Mesendoderm (in vitro differentiated cells): ENCODE measurements at regions not wholly inside any gene's neighbourhood (a gene's known extent, or its start where the extent isn't known, plus 50 kb on each side); places are given as distances from the start of the nearest gene placed in this dataset.
A peak's percentile ranks its signal among the peaks of the same experiment; 100 is the strongest.

ENCODE experiments used
- DNase-seq: peaks from one replicate; pipeline ENCODE4 v3.0.0; 2013
- H2AK5ac ChIP-seq: 2 replicates; pipeline ENCODE4 v1.6.1; 2013; ENCODE audit warnings: low read length, inconsistent platforms
- H2BK120ac ChIP-seq: 2 replicates; pipeline ENCODE4 v1.6.1; 2013; ENCODE audit warnings: low read depth, mild to moderate bottlenecking, low read length, moderate library complexity, mixed read lengths
- H2BK15ac ChIP-seq: replicated peaks from 2 replicates; pipeline ENCODE4 v1.6.1; 2013; ENCODE audit warnings: low read depth, mild to moderate bottlenecking, moderate library complexity
- H2BK5ac ChIP-seq: 2 replicates; pipeline ENCODE4 v1.6.1; 2013; ENCODE audit warnings: low read length, inconsistent platforms
- H3K18ac ChIP-seq: 2 replicates; pipeline ENCODE4 v1.6.1; 2013; ENCODE audit warnings: mild to moderate bottlenecking, low read length, mixed read lengths
- H3K23ac ChIP-seq: one replicate; pipeline ENCODE4 v1.6.1; 2013; ENCODE audit warnings: low read length
- H3K27ac ChIP-seq: 2 replicates; pipeline ENCODE4 v1.5.1; 2013; ENCODE audit warnings: low read depth, mild to moderate bottlenecking, inconsistent platforms, low read length, moderate library complexity
- H3K27me3 ChIP-seq: 2 replicates; pipeline ENCODE4 v1.6.1; 2013; ENCODE audit warnings: low read length, control low read depth, mild to moderate bottlenecking, inconsistent platforms; ENCODE audit not compliant: insufficient read depth, poor library complexity
- H3K36me3 ChIP-seq: 2 replicates; pipeline ENCODE4 v1.6.1; 2013; ENCODE audit warnings: low read length, inconsistent platforms; ENCODE audit not compliant: control insufficient read depth, insufficient read depth
- H3K4ac ChIP-seq: one replicate; pipeline ENCODE4 v1.6.1; 2013; ENCODE audit warnings: low read depth, mild to moderate bottlenecking, low read length, moderate library complexity
- H3K4me1 ChIP-seq: 2 replicates; pipeline ENCODE4 v1.6.1; 2013; ENCODE audit warnings: low read depth, low read length, inconsistent platforms; ENCODE audit not compliant: control insufficient read depth
- H3K4me2 ChIP-seq: 2 replicates; pipeline ENCODE4 v1.6.1; 2013; ENCODE audit warnings: low read length
- H3K4me3 ChIP-seq: 2 replicates; pipeline ENCODE4 v1.5.1; 2013; ENCODE audit warnings: mild to moderate bottlenecking, low read length
- H3K56ac ChIP-seq: one replicate; pipeline ENCODE4 v1.6.1; 2013; ENCODE audit warnings: low read length
- H3K79me1 ChIP-seq: 2 replicates; pipeline ENCODE4 v1.6.1; 2013; ENCODE audit warnings: low read length, inconsistent platforms
- H3K79me2 ChIP-seq: 2 replicates; pipeline ENCODE4 v1.6.1; 2013; ENCODE audit warnings: mild to moderate bottlenecking, low read length; ENCODE audit not compliant: control insufficient read depth, insufficient read depth
- H3K9ac ChIP-seq: 2 replicates; pipeline ENCODE4 v1.6.1; 2013; ENCODE audit warnings: low read length, inconsistent platforms
- H4K5ac ChIP-seq: one replicate; pipeline ENCODE4 v1.6.1; 2013; ENCODE audit warnings: low read length
- H4K8ac ChIP-seq: one replicate; pipeline ENCODE4 v1.6.1; 2013; ENCODE audit warnings: low read depth, mild to moderate bottlenecking, control low read depth, low read length, moderate library complexity
- WGBS: extraction: QIAGEN DNeasy Blood & Tissue Kit; methylation state at CpG from one replicate; pipeline ENCODE4 v1.1.7; 2013; ENCODE audit warnings: low lambda C conversion rate, missing lambda C conversion rate; ENCODE audit not compliant: insufficient coverage; ENCODE audit errors: extremely low coverage; 5-methylcytosine and 5-hydroxymethylcytosine counted together

DNA sequence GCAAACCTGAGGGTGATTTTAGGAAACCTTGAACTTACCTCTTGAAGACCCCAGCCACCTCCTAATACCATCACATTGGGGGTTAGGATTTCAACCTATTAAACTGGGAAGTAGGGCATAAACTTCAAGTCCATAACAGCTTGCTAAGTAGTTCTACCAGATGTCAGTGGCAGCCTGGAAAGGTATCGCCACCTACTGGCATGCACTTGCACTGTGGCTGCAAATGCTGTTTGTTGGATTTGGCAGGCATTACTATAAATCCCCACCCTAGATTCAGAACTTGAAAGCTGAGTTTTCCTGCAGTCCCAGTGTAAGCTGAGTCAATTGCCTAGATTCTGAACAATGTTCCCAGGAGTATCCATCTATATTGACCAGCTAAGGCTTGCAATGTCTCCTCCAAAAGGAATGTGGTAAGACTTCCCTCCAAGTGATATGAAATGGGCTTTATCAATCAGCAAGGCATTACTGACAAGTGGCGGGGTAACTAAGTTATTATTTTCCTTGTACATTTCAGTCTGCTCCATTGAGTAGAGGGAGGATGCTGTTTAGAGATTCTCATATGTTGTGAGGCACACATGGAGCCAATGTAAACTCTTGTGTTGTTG is 474.5 kb downstream of the PTPRC start:
- no peak overlapping the region for H3K18ac ChIP-seq
- H3K4me1 ChIP-seq = no peaks in the 10 kb centered on the region
- no peaks in the 10 kb centered on the region for H3K36me3 ChIP-seq
- H3K4me2 ChIP-seq = no peak overlapping the region
- no peak overlapping the region for H3K23ac ChIP-seq
- no peaks in the 10 kb centered on the region for H3K79me1 ChIP-seq
- no peak overlapping the region for H3K9ac ChIP-seq
- H3K56ac ChIP-seq = no peak overlapping the region
- H3K27ac ChIP-seq = no peak overlapping the region
- no peak overlapping the region for H3K4me3 ChIP-seq
- no peak overlapping the region for H2BK5ac ChIP-seq
- no peak overlapping the region for H3K4ac ChIP-seq
- peak; percentile 71 for DNase-seq
- H2BK15ac ChIP-seq = no peak overlapping the region
- H2BK120ac ChIP-seq = no peak overlapping the region
- no peaks in the 10 kb centered on the region for H3K27me3 ChIP-seq
- no peak overlapping the region for H2AK5ac ChIP-seq
- H3K79me2 ChIP-seq = no peaks in the 10 kb centered on the region
- WGBS = no CpG with 5 or more reads among the region's 2 CpGs
- H4K5ac ChIP-seq = no peak overlapping the region
- no peak overlapping the region for H4K8ac ChIP-seq

DNA sequence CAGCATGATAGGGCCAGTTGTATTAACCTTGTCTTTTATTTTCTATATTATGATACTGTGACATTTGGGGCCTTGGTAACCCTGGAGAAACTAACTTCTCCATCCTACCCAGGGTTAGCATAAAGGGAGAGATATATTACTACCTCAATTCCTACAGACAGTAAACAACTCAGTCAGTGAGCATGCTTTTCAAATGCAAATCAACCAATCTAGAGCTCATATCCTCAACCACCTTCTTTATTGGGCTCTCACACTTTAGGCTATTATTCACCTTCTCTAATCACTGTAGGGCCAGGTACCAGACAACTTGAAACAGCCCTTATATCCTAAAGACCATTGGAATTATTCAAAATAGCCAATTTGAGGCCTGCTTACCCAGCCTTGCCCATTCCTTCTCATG is 477.6 kb downstream of the PTPRC start:
- no peak overlapping the region for H4K5ac ChIP-seq
- no peak overlapping the region for H3K4me2 ChIP-seq
- H4K8ac ChIP-seq = no peak overlapping the region
- H3K18ac ChIP-seq = no peak overlapping the region
- H3K4ac ChIP-seq = no peak overlapping the region
- H2BK5ac ChIP-seq = no peak overlapping the region
- no peaks in the 10 kb centered on the region for H3K27me3 ChIP-seq
- H3K9ac ChIP-seq = no peak overlapping the region
- no peaks in the 10 kb centered on the region for H3K79me2 ChIP-seq
- H3K4me1 ChIP-seq = no peaks in the 10 kb centered on the region
- DNase-seq = no peak
- H2BK15ac ChIP-seq = no peak overlapping the region
- no peak overlapping the region for H3K4me3 ChIP-seq
- no peak overlapping the region for H2BK120ac ChIP-seq
- H2AK5ac ChIP-seq = no peak overlapping the region
- H3K23ac ChIP-seq = no peak overlapping the region
- H3K27ac ChIP-seq = no peak overlapping the region
- no peaks in the 10 kb centered on the region for H3K79me1 ChIP-seq
- H3K56ac ChIP-seq = no peak overlapping the region
- no peaks in the 10 kb centered on the region for H3K36me3 ChIP-seq

GRCh38 chr1:199121047-199121446 is 482.2 kb downstream of the PTPRC start:
- H3K4ac ChIP-seq = no peak overlapping the region
- H3K9ac ChIP-seq = no peak overlapping the region
- H3K23ac ChIP-seq = no peak overlapping the region
- no peak overlapping the region for H4K8ac ChIP-seq
- H3K27ac ChIP-seq = no peak overlapping the region
- no peak for DNase-seq
- H3K79me1 ChIP-seq = no peaks in the 10 kb centered on the region
- H3K79me2 ChIP-seq = no peaks in the 10 kb centered on the region
- H3K56ac ChIP-seq = no peak overlapping the region
- no peak overlapping the region for H3K18ac ChIP-seq
- H2BK15ac ChIP-seq = no peak overlapping the region
- H3K4me1 ChIP-seq = no peaks in the 10 kb centered on the region
- no peak overlapping the region for H2AK5ac ChIP-seq
- H3K4me2 ChIP-seq = no peak overlapping the region
- H2BK120ac ChIP-seq = no peak overlapping the region
- H4K5ac ChIP-seq = no peak overlapping the region
- H2BK5ac ChIP-seq = no peak overlapping the region
- H3K27me3 ChIP-seq = no peaks in the 10 kb centered on the region
- H3K4me3 ChIP-seq = no peak overlapping the region
- H3K36me3 ChIP-seq = no peaks in the 10 kb centered on the region

DNA sequence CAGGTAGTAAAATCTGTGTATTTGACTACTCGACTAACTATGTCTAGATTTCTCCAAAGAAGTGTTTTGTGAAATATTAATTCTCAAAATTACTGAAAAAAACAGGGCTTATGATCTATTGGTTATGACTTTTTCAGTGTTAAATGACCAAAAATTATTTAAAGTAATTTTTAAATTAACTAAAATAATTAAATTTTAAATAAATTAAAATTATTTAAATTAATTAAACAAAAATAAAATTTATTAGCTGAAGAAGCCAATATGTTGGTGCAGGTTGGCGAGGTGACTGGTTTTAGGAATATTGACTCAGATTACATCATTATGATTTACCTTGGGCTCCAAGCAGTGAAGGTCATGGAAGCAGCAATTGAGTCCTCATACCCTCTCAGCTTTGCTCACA is 483.2 kb downstream of the PTPRC start:
- Histone ChIP-seq H3K23ac (no peak overlapping the region), H3K27me3 (no peaks in the 10 kb centered on the region), H2BK15ac (no peak overlapping the region), H3K36me3 (no peaks in the 10 kb centered on the region), H3K4me3 (no peak overlapping the region), H3K9ac (no peak overlapping the region), H3K4ac (no peak overlapping the region), H4K8ac (no peak overlapping the region), H3K56ac (no peak overlapping the region), H3K79me2 (no peaks in the 10 kb centered on the region), H2AK5ac (no peak overlapping the region), H3K4me2 (no peak overlapping the region), H3K79me1 (no peaks in the 10 kb centered on the region), H2BK120ac (no peak overlapping the region), H2BK5ac (no peak overlapping the region), H3K27ac (no peak overlapping the region), H3K4me1 (no peaks in the 10 kb centered on the region), H4K5ac (no peak overlapping the region), H3K18ac (no peak overlapping the region)
- DNase-seq = no peak
- no CpG with 5 or more reads among the region's 2 CpGs for WGBS

GRCh38 chr1:199122532-199123311 is 483.9 kb downstream of the PTPRC start:
- Histone ChIP-seq H3K79me2 (no peaks in the 10 kb centered on the region), H4K8ac (no peak overlapping the region), H3K36me3 (no peaks in the 10 kb centered on the region), H3K79me1 (no peaks in the 10 kb centered on the region), H3K9ac (no peak overlapping the region), H2AK5ac (no peak overlapping the region), H3K4ac (no peak overlapping the region), H2BK5ac (no peak overlapping the region), H3K23ac (no peak overlapping the region), H3K56ac (no peak overlapping the region), H3K4me3 (no peak overlapping the region), H3K27me3 (no peaks in the 10 kb centered on the region), H3K4me1 (no peaks in the 10 kb centered on the region), H2BK15ac (no peak overlapping the region), H3K27ac (no peak overlapping the region), H3K18ac (no peak overlapping the region), H2BK120ac (no peak overlapping the region), H3K4me2 (no peak overlapping the region), H4K5ac (no peak overlapping the region)
- DNase-seq = no peak

DNA sequence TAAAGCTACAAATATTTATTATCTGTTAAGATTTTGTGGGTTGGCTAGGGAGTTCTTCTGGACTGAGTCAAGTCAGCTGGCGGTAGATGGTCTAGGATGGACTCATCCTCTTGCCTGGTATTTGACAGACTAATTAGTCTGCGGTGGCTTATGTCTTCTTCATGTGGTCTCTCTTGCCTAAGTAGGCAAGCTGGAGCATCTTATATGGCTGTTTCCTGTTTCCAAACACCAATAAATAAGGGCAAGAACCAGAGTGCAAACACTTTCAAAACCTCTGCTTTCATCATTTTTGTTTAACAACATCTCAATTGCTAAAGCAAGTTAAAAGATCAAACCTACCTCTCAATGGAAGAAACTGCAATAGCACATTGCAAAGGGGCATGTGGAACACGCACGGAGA is 484.8 kb downstream of the PTPRC start:
- WGBS = no CpG with 5 or more reads among the region's 4 CpGs
- H3K4me1 ChIP-seq = no peaks in the 10 kb centered on the region
- H3K23ac ChIP-seq = no peak overlapping the region
- H3K79me1 ChIP-seq = no peaks in the 10 kb centered on the region
- H2BK5ac ChIP-seq = no peak overlapping the region
- DNase-seq = no peak
- H4K8ac ChIP-seq = no peak overlapping the region
- no peak overlapping the region for H3K4ac ChIP-seq
- H4K5ac ChIP-seq = no peak overlapping the region
- no peak overlapping the region for H2BK120ac ChIP-seq
- no peak overlapping the region for H3K4me2 ChIP-seq
- H3K4me3 ChIP-seq = no peak overlapping the region
- no peaks in the 10 kb centered on the region for H3K27me3 ChIP-seq
- H3K18ac ChIP-seq = no peak overlapping the region
- no peak overlapping the region for H2AK5ac ChIP-seq
- H3K56ac ChIP-seq = no peak overlapping the region
- H3K9ac ChIP-seq = no peak overlapping the region
- H3K27ac ChIP-seq = no peak overlapping the region
- no peaks in the 10 kb centered on the region for H3K79me2 ChIP-seq
- no peak overlapping the region for H2BK15ac ChIP-seq
- no peaks in the 10 kb centered on the region for H3K36me3 ChIP-seq
